Psoas muscle (tissue), 7 donors: ENCODE measurements at regions not wholly inside any gene's neighbourhood (a gene's known extent, or its start where the extent isn't known, plus 50 kb on each side); places are given as distances from the start of the nearest gene placed in this dataset.

Source experiments
- ATAC-seq, 4 donors: fragments of 200-7000 bp; cut with Tn5 transposase; one replicate each; pipeline ENCODE4 v1.9.1; 2020; ENCODE audit warnings: moderate library complexity in 3 of 4, mild to moderate bottlenecking in 2 of 4
- DNase-seq, 2 donors: peaks; one replicate each; pipeline ENCODE4 v3.0.0-alpha.2; 2020
- H3K27ac ChIP-seq: fragments of 200-600 bp; one replicate; pipeline ENCODE4 v1.8.0; 2022
- H3K27me3 ChIP-seq, 3 donors: fragments of 200-600 bp in 1 of 3; one replicate each; pipeline versions ENCODE4 v1.6.1 to v1.8.0; 2013 to 2022; ENCODE audit warnings: low read length in 2 of 3, mild to moderate bottlenecking in 2 of 3, moderate library complexity in 1 of 3; ENCODE audit not compliant: insufficient read depth in 3 of 3
- H3K36me3 ChIP-seq, 2 donors: fragments of 200-600 bp in 1 of 2; one replicate each; pipeline versions ENCODE4 v1.6.1 to v1.8.0; 2013 to 2022; ENCODE audit warnings: low read depth in 1 of 2, mild to moderate bottlenecking in 1 of 2, moderate library complexity in 1 of 2; ENCODE audit not compliant: insufficient read depth in 1 of 2
- H3K4me1 ChIP-seq: fragments of 200-600 bp; one replicate; pipeline ENCODE4 v1.8.0; 2022
- H3K4me3 ChIP-seq: fragments of 200-600 bp; one replicate; pipeline ENCODE4 v1.8.0; 2022; ENCODE audit warnings: mild to moderate bottlenecking
- H3K9me3 ChIP-seq: fragments of 200-600 bp; one replicate; pipeline ENCODE4 v1.8.0; 2022
- WGBS, 3 donors: extraction: QIAGEN DNeasy Blood & Tissue Kit; methylation state at CpG; one replicate each; pipeline versions ENCODE4 v1.1.6 to v1.1.7; 2013; 5-methylcytosine and 5-hydroxymethylcytosine counted together
- intact Hi-C, 2 donors: fragments of 100-400 bp; cut with DNase I; formaldehyde crosslinking; loops; one replicate each; pipeline versions ENCODE4 v1.11.0 to v1.14.2; 2022
- TF ChIP-seq, protein P1 (sequence below): fragments of 200-600 bp; IDR thresholded peaks from one replicate; pipeline ENCODE4 v1.8.0; 2022; ENCODE audit warnings: antibody characterized with exemption
- donor health status: healthy with polysubstance abuse.
- donor health status: DM: no; HTN: no; CAD: no; lungs with moderate emphysema.
- donor health status: Bipolar disorder and iron deficiency.
- donor health status: healthy.
- donor health status: DM: yes; HTN: yes; CAD: no.
- donor health status: DM: no; HTN: no; CAD: no.
- donor health status: DM: yes; HTN: yes; CAD: no.

DNA sequence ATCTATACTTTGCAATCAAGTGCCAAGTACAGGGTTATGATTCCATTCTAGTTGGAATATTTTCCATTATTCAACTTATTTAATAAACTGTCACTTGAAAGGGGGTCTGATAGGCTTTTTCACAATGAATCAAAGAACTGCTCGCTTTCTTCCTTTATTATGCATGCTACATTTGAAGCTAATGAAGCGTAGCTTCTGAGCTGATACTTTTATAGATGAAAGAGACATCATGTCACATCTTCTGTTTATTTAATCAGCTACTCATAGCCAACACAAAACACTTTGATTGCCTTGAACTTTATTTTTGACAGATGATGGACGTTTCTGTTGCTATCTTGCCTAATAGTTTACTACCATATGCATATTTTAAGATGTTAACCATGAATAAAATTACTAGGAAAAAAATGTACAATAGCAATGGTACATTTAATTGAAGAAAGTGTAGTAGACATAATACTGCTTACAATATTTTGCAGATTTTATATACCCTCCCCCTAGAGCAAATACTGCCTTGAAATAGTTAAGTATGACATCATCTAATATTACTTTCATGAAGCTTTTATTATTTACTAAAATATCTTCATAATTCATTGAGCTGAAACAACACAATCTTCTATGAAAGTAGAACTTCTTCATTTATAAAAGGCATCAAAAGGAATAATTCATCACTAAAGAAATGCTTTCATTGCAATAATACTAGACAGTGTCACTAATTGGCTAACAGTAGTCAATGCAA, 529.3 kb upstream of the TYRP1 start:
- WGBS, 3 donors: 53 to 65% (median 61%) methylated on average over 3 of the region's 3 CpGs
- Histone ChIP-seq H3K36me3 (no peaks in the 10 kb centered on the region), H3K27ac (no peak overlapping the region), H3K4me1 (no peaks in the 10 kb centered on the region), H3K9me3 (no peaks in the 10 kb centered on the region), H3K27me3 (no peaks in the 10 kb centered on the region), H3K4me3 (no peak overlapping the region)
- ATAC-seq: no peak
- TF ChIP-seq, protein P1, sequence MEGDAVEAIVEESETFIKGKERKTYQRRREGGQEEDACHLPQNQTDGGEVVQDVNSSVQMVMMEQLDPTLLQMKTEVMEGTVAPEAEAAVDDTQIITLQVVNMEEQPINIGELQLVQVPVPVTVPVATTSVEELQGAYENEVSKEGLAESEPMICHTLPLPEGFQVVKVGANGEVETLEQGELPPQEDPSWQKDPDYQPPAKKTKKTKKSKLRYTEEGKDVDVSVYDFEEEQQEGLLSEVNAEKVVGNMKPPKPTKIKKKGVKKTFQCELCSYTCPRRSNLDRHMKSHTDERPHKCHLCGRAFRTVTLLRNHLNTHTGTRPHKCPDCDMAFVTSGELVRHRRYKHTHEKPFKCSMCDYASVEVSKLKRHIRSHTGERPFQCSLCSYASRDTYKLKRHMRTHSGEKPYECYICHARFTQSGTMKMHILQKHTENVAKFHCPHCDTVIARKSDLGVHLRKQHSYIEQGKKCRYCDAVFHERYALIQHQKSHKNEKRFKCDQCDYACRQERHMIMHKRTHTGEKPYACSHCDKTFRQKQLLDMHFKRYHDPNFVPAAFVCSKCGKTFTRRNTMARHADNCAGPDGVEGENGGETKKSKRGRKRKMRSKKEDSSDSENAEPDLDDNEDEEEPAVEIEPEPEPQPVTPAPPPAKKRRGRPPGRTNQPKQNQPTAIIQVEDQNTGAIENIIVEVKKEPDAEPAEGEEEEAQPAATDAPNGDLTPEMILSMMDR: no peak
- intact Hi-C loops: no loop called here
- DNase-seq: no peak

DNA sequence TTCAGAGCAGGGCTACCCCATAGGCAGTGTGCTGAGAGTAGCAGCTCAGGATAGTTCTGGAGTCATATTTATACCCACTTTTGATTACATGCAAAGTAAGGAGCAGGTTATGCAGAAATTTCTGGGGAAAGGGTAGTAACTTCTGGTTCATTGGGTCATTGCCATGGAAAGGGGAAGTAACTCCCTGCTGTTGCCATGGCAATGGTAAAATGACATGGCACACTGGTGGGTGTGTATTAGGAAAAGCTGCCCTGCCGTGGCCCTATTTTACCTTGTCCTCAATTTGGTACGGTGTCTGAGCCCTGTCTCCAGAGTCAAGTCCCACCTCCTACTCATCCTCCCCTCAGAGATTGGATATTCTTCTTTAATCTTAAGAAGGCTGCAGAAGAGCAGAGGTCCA, 526.7 kb upstream of the TYRP1 start:
- Histone ChIP-seq H3K36me3 (no peaks in the 10 kb centered on the region), H3K9me3 (no peaks in the 10 kb centered on the region), H3K4me1 (no peaks in the 10 kb centered on the region), H3K27me3 (no peaks in the 10 kb centered on the region), H3K27ac (no peak overlapping the region), H3K4me3 (no peak overlapping the region)
- TF ChIP-seq, protein P1: no peak
- intact Hi-C loops: no loop called here
- WGBS, 3 donors: 47 to 64% (median 54%) methylated on average over 2 of the region's 2 CpGs
- DNase-seq: no peak
- no peak for ATAC-seq

DNA sequence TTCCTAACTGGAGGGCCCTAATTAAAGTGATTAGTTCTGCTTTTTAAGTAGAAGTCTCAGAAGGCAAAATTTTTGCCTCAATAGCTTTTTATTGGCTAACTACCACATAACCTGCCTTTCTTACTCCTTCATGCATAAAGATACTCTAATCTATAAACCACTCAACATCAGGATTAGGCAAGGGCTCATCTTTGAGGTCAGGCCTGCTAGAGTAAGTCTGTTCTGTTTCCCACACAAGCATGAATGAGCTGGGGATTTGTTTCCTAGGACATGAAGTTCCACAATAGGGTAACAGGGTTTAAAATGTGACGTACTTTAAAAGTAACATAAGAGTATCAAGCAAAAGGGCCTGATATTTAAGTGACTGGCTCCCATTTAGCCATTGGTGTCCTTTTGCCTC, 522.7 kb upstream of the TYRP1 start:
- no peak for DNase-seq
- H3K4me3 ChIP-seq: no peak overlapping the region
- intact Hi-C loops: no loop called here
- H3K27ac ChIP-seq: no peak overlapping the region
- 80 to 88% (median 83%) methylated on average over 1 of the region's 1 CpG for WGBS, 3 donors
- H3K9me3 ChIP-seq: no peaks in the 10 kb centered on the region
- TF ChIP-seq, protein P1: no peak
- no peaks in the 10 kb centered on the region for H3K27me3 ChIP-seq
- ATAC-seq: no peak
- H3K36me3 ChIP-seq: no peaks in the 10 kb centered on the region
- no peaks in the 10 kb centered on the region for H3K4me1 ChIP-seq

DNA sequence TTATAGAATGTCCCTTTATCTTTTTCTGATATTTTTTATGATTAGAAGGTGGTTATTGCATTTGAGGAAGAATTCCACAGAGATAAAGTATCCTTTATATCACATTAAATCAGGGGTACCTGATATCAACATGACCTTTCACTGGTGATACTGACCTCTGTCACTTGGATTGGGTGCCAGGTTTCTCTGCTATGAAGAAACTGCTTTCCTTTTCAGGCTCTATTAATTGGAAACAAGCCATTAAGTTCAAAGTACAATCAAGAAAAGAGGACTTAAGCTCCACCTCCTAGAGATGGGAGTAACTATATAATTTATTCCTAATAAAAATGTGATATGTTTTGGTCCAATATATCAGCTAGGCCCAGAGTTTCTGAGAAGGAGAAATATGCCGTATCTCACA, 514.6 kb upstream of the TYRP1 start:
- H3K4me3 ChIP-seq: no peak overlapping the region
- 79 to 85% (median 81%) methylated on average over 1 of the region's 1 CpG for WGBS, 3 donors
- DNase-seq: no peak
- H3K4me1 ChIP-seq: no peaks in the 10 kb centered on the region
- H3K27ac ChIP-seq: no peak overlapping the region
- TF ChIP-seq, protein P1: no peak
- H3K27me3 ChIP-seq: no peaks in the 10 kb centered on the region
- no peaks in the 10 kb centered on the region for H3K36me3 ChIP-seq
- no peaks in the 10 kb centered on the region for H3K9me3 ChIP-seq
- intact Hi-C loops: no loop called here
- no peak for ATAC-seq

DNA sequence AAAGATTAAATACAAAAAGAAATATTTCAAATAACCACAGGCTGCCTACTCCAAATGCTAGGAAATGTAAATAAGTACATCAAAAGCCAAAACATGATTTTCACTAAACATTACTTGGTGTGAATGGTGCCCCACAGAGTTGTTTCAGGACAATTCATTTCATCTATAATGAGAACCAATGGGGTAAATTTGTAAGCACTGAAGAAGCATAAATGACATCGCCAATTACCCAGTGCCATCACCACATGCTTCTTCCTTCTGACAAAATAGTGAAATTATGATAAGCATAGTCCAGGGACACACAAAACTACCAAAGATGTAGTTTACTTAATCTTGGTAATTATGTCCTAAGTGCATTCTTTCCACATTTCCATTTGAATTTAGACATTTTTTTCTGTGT, 510.4 kb upstream of the TYRP1 start:
- H3K9me3 ChIP-seq: no peaks in the 10 kb centered on the region
- intact Hi-C loops: no loop called here
- no peak overlapping the region for H3K4me3 ChIP-seq
- no peak for DNase-seq
- no peaks in the 10 kb centered on the region for H3K27me3 ChIP-seq
- WGBS, 3 donors: 89 to 94% (median 89%) methylated on average over 1 of the region's 1 CpG
- no peak for ATAC-seq
- no peaks in the 10 kb centered on the region for H3K4me1 ChIP-seq
- H3K27ac ChIP-seq: no peak overlapping the region
- TF ChIP-seq, protein P1: no peak
- no peaks in the 10 kb centered on the region for H3K36me3 ChIP-seq
